Psoas muscle (tissue), 7 donors: ENCODE measurements at regions not wholly inside any gene's neighbourhood (a gene's known extent, or its start where the extent isn't known, plus 50 kb on each side); places are given as distances from the start of the nearest gene placed in this dataset.

Experiments used
- ATAC-seq, 4 donors: fragments of 200-7000 bp; cut with Tn5 transposase; one replicate each; pipeline ENCODE4 v1.9.1; 2020; ENCODE audit warnings: moderate library complexity in 3 of 4, mild to moderate bottlenecking in 2 of 4
- DNase-seq, 2 donors: peaks; one replicate each; pipeline ENCODE4 v3.0.0-alpha.2; 2020
- H3K27ac ChIP-seq: fragments of 200-600 bp; one replicate; pipeline ENCODE4 v1.8.0; 2022
- H3K27me3 ChIP-seq, 3 donors: fragments of 200-600 bp in 1 of 3; one replicate each; pipeline versions ENCODE4 v1.6.1 to v1.8.0; 2013 to 2022; ENCODE audit warnings: low read length in 2 of 3, mild to moderate bottlenecking in 2 of 3, moderate library complexity in 1 of 3; ENCODE audit not compliant: insufficient read depth in 3 of 3
- H3K36me3 ChIP-seq, 2 donors: fragments of 200-600 bp in 1 of 2; one replicate each; pipeline versions ENCODE4 v1.6.1 to v1.8.0; 2013 to 2022; ENCODE audit warnings: low read depth in 1 of 2, mild to moderate bottlenecking in 1 of 2, moderate library complexity in 1 of 2; ENCODE audit not compliant: insufficient read depth in 1 of 2
- H3K4me1 ChIP-seq: fragments of 200-600 bp; one replicate; pipeline ENCODE4 v1.8.0; 2022
- H3K4me3 ChIP-seq: fragments of 200-600 bp; one replicate; pipeline ENCODE4 v1.8.0; 2022; ENCODE audit warnings: mild to moderate bottlenecking
- H3K9me3 ChIP-seq: fragments of 200-600 bp; one replicate; pipeline ENCODE4 v1.8.0; 2022
- CTCF ChIP-seq: fragments of 200-600 bp; IDR thresholded peaks from one replicate; pipeline ENCODE4 v1.8.0; 2022; ENCODE audit warnings: antibody characterized with exemption
- WGBS, 3 donors: extraction: QIAGEN DNeasy Blood & Tissue Kit; methylation state at CpG; one replicate each; pipeline versions ENCODE4 v1.1.6 to v1.1.7; 2013; 5-methylcytosine and 5-hydroxymethylcytosine counted together
- intact Hi-C, 2 donors: fragments of 100-400 bp; cut with DNase I; formaldehyde crosslinking; loops; one replicate each; pipeline versions ENCODE4 v1.11.0 to v1.14.2; 2022
- donor health status: healthy with polysubstance abuse.
- donor health status: DM: no; HTN: no; CAD: no; lungs with moderate emphysema.
- donor health status: Bipolar disorder and iron deficiency.
- donor health status: healthy.
- donor health status: DM: yes; HTN: yes; CAD: no.
- donor health status: DM: no; HTN: no; CAD: no.
- donor health status: DM: yes; HTN: yes; CAD: no.

- no peaks in the 10 kb centered on the region for H3K9me3 ChIP-seq
- no peak for TF ChIP-seq CTCF
- ATAC-seq (no peak), DNase-seq (no peak)
- no peak overlapping the region for H3K27ac ChIP-seq
- no peak overlapping the region for H3K4me3 ChIP-seq
- peaks cover 7% of the 10 kb centered on the region for H3K4me1 ChIP-seq
- H3K27me3 ChIP-seq: no peaks in the 10 kb centered on the region
- 68 to 77% (median 68%) methylated on average over 5 of the region's 5 CpGs for WGBS, 3 donors
- no peaks in the 10 kb centered on the region for H3K36me3 ChIP-seq
- intact Hi-C loops: no loop called here
Observed at GRCh38 chr15:95131131-95131556, 899.8 kb downstream of the MCTP2 start.

GRCh38 chr15:95132774-95133173 lies 901.4 kb downstream of the MCTP2 start:
- no peak for DNase-seq
- no peaks in the 10 kb centered on the region for H3K36me3 ChIP-seq
- TF ChIP-seq CTCF: no peak
- H3K27ac ChIP-seq: no peak overlapping the region
- H3K4me3 ChIP-seq: no peak overlapping the region
- WGBS, 3 donors: 46 to 64% (median 55%) methylated on average over 1 of the region's 1 CpG
- no peak for ATAC-seq
- peaks cover 7% of the 10 kb centered on the region for H3K4me1 ChIP-seq
- H3K9me3 ChIP-seq: no peaks in the 10 kb centered on the region
- intact Hi-C loops: no loop called here
- no peaks in the 10 kb centered on the region for H3K27me3 ChIP-seq

- WGBS, 3 donors: 18 to 22% (median 18%) methylated on average over 4 of the region's 4 CpGs
- intact Hi-C loops: no loop called here
- no peak for DNase-seq
Observed at GRCh38 chr15:95134431-95135110, 903.2 kb downstream of the MCTP2 start.

GRCh38 chr15:95138604-95139270 lies 907.4 kb downstream of the MCTP2 start:
- WGBS, 3 donors: 94 to 97% (median 96%) methylated on average over 3 of the region's 3 CpGs
- Histone ChIP-seq H3K27me3 (no peaks in the 10 kb centered on the region), H3K4me1 (no peaks in the 10 kb centered on the region), H3K27ac (no peak overlapping the region), H3K9me3 (no peaks in the 10 kb centered on the region), H3K4me3 (no peak overlapping the region), H3K36me3 (no peaks in the 10 kb centered on the region)
- intact Hi-C loops: no loop called here
- TF ChIP-seq CTCF: no peak
- no peak for ATAC-seq
- DNase-seq: no peak

More at GRCh38 chr15:95134431-95135110, 903.2 kb downstream of the MCTP2 start:
- Histone ChIP-seq H3K4me1 (peaks cover 7% of the 10 kb centered on the region), H3K27me3 (no peaks in the 10 kb centered on the region), H3K36me3 (no peaks in the 10 kb centered on the region), H3K4me3 (no peak overlapping the region), H3K9me3 (no peaks in the 10 kb centered on the region), H3K27ac (no peak overlapping the region)
- no peak for ATAC-seq
- no peak for TF ChIP-seq CTCF
